HepG2 (cell line): ENCODE measurements at regions not wholly inside any gene's neighbourhood (a gene's known extent, or its start where the extent isn't known, plus 50 kb on each side); places are given as distances from the start of the nearest gene placed in this dataset.

Experiments used
- ATAC-seq: fragments of 200-7000 bp; cut with Tn5 transposase; 3 replicates; pipeline ENCODE4 v1.9.1; 2020; ENCODE audit warnings: mild to moderate bottlenecking, moderate library complexity
- BruUV-seq: library from RNA; stranded (reverse); fragments of 400-500 nt; replicated peaks from 2 replicates; lab custom pipeline; 2021; lab: Mats Ljungman, UMichigan
- CTCF ChIA-PET: fragments of 300-600 bp; formaldehyde crosslinking; extraction: SDS; loops from one replicate; lab custom pipeline; 2021; ENCODE audit warnings: low total read pairs, inconsistent platforms, low intra/inter-chr PET ratio; lab: Yijun Ruan, JAX
- POLR2A ChIA-PET: fragments of 350-600 bp; sonication (Branson Sonifier 250); formaldehyde crosslinking; loops from one replicate; lab custom pipeline; 2020; ENCODE audit warnings: antibody characterized with exemption, inconsistent platforms; lab: Yijun Ruan, JAX
- DNase-seq: peaks from one replicate; pipeline ENCODE4 v3.0.0-alpha.2; 2015; ENCODE audit warnings: low spot score
- FAIRE-seq: peaks from 3 replicates; lab custom pipeline; 2011; peaks lifted over from hg19 to GRCh38; lab: Jason Lieb, UNC
- H2AFZ ChIP-seq: one replicate; pipeline ENCODE4 v1.6.1; 2011; ENCODE audit warnings: low read length, inconsistent platforms
- H3K27ac ChIP-seq: fragments of 300-600 bp; 3 replicates; pipeline ENCODE4 v1.8.0; 2011; ENCODE audit warnings: mixed run types, mild to moderate bottlenecking, mixed read lengths, low read length, inconsistent platforms; ENCODE audit not compliant: insufficient read depth; ENCODE audit errors: extremely low read length
- H3K27me3 ChIP-seq, 2 experiments: fragments of 200-600 bp in 1 of 2; 2 replicates in 1 of 2; 3 replicates in 1 of 2; pipeline versions ENCODE4 v1.6.0 to v1.8.0; 2011; ENCODE audit warnings: low read length in 2 of 2, mild to moderate bottlenecking in 2 of 2, moderate library complexity in 2 of 2, inconsistent platforms in 1 of 2; ENCODE audit not compliant: insufficient read depth in 2 of 2, control insufficient read depth in 1 of 2
- H3K36me3 ChIP-seq, 2 experiments: fragments of 200-600 bp in 1 of 2; replicated peaks in 1 of 2; 2 replicates in 1 of 2; 3 replicates in 1 of 2; pipeline versions ENCODE4 v1.5.1 to v1.8.0; 2011; ENCODE audit warnings: low read length in 2 of 2, inconsistent platforms in 1 of 2; ENCODE audit not compliant: insufficient read depth in 2 of 2, control insufficient read depth in 1 of 2
- H3K4me1 ChIP-seq: 2 replicates; pipeline ENCODE4 v1.5.1; 2012; ENCODE audit warnings: low read length, inconsistent platforms; ENCODE audit not compliant: insufficient read depth
- H3K4me2 ChIP-seq: 2 replicates; pipeline ENCODE4 v1.6.0; 2011; ENCODE audit warnings: low read depth, low read length, inconsistent platforms
- H3K4me3 ChIP-seq, 3 experiments: fragments of 200-600 bp in 1 of 3; sonication (generic), shearing (Covaris generic) in 1 of 3; replicated peaks in 1 of 3; 2 replicates each; pipeline ENCODE4 v1.5.1; 2011 to 2016; ENCODE audit warnings: low read length in 3 of 3, inconsistent platforms in 2 of 3, low read depth in 2 of 3, mild to moderate bottlenecking in 2 of 3, control low read depth in 1 of 3, mixed read lengths in 1 of 3; ENCODE audit not compliant: insufficient read depth in 1 of 3
- H3K79me2 ChIP-seq: one replicate; pipeline ENCODE4 v1.6.1; 2011; ENCODE audit warnings: low read length, inconsistent platforms; ENCODE audit not compliant: insufficient read depth
- H3K9ac ChIP-seq: 2 replicates; pipeline ENCODE4 v1.6.0; 2011; ENCODE audit warnings: mild to moderate bottlenecking, low read depth, low read length, inconsistent platforms; ENCODE audit not compliant: insufficient read depth
- H3K9me3 ChIP-seq: 2 replicates; pipeline ENCODE4 v1.5.1; 2012; ENCODE audit warnings: mild to moderate bottlenecking, low read length
- H4K20me1 ChIP-seq: 2 replicates; pipeline ENCODE4 v1.6.0; 2011; ENCODE audit warnings: inconsistent platforms, mild to moderate bottlenecking, low read length, moderate library complexity; ENCODE audit not compliant: insufficient read depth
- ATRX ChIP-seq: sonication (generic); formaldehyde crosslinking; IDR thresholded peaks from 2 replicates; pipeline ENCODE4 v1.4.0; 2020; ENCODE audit warnings: missing genetic modification reagents, borderline replicate concordance
- ETV5 ChIP-seq: IDR thresholded peaks from 2 replicates; pipeline ENCODE4 v1.6.1; 2018; ENCODE audit warnings: missing biosample characterization, missing genetic modification reagents, inconsistent platforms, borderline replicate concordance
- ONECUT2 ChIP-seq: sonication (generic); formaldehyde crosslinking; IDR thresholded peaks from 2 replicates; pipeline ENCODE4 v1.4.0; 2020; ENCODE audit warnings: missing genetic modification reagents
- ZNF124 ChIP-seq: sonication (generic); formaldehyde crosslinking; IDR thresholded peaks from 2 replicates; pipeline ENCODE4 v1.4.0; 2020; ENCODE audit warnings: missing genetic modification reagents
- ZNF160 ChIP-seq: sonication (generic); formaldehyde crosslinking; IDR thresholded peaks from 2 replicates; pipeline ENCODE4 v1.8.0; 2022; ENCODE audit warnings: mild to moderate bottlenecking, inconsistent platforms, missing genetic modification reagents
- WGBS: methylation state at CpG from one replicate; pipeline ENCODE4 v1.1.6; 2017; ENCODE audit warnings: low lambda C conversion rate; 5-methylcytosine and 5-hydroxymethylcytosine counted together
- in situ Hi-C: cut with HindIII; loops from 2 replicates; pipeline ENCODE4 v1.10.0; 2017; ENCODE audit warnings: low pct_unique_long_range_greater_than_20kb; ENCODE audit not compliant: extremely low pct_ligation_motif_present
- intact Hi-C: fragments of 100-400 bp; cut with micrococcal nuclease; formaldehyde crosslinking; loops from one replicate; pipeline ENCODE4 v1.10.0; 2022; ENCODE audit not compliant: unreplicated experiment
- TF ChIP-seq, protein P1 (sequence below): sonication (generic); formaldehyde crosslinking; IDR thresholded peaks from 2 replicates; pipeline ENCODE4 v1.4.0; 2020; ENCODE audit warnings: missing genetic modification reagents
- TF ChIP-seq, protein P2 (sequence below): sonication (generic); formaldehyde crosslinking; IDR thresholded peaks from 2 replicates; pipeline ENCODE4 v1.5.0; 2020; ENCODE audit warnings: mild to moderate bottlenecking, missing genetic modification reagents, borderline replicate concordance
- TF ChIP-seq, protein P3 (sequence below): fragments of 450-650 bp; IDR thresholded peaks from 2 replicates; pipeline ENCODE4 v1.6.1; 2017
- TF ChIP-seq, protein P4 (sequence below): sonication (generic); formaldehyde crosslinking; conservative IDR thresholded peaks from 2 replicates; pipeline ENCODE4 v1.4.0; 2020; ENCODE audit warnings: mild to moderate bottlenecking, missing genetic modification reagents, moderate library complexity

DNA sequence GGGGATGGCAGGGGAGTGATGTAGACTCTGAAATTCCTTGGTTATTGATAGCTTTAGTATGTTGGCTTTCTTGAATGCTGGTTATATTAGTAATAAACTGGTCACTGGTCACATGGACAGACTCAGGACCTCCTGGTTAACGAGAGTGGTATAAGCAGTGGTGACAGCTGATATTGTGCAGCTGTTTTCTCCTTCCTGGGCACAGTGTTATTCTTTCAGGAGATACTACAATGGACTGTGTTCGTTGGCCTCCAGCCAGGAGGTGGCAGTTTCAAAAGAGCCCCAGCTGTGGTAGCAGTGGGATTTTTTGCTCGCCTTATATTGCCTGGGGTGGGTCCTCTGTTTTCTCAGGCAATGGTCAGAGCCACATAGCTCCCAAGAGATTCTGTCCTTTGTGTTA lies 181.6 kb upstream of the RBMS3 start:
- H2AFZ ChIP-seq: no peak overlapping the region
- ATAC-seq: no peak
- 0% methylated on average over 3 of the region's 3 CpGs for WGBS
- H3K79me2 ChIP-seq: no peaks in the 10 kb centered on the region
- H3K36me3 ChIP-seq: no peaks in the 10 kb centered on the region
- POLR2A ChIA-PET: no interaction called here
- H3K4me2 ChIP-seq: no peak overlapping the region
- H3K27me3 ChIP-seq: no peaks in the 10 kb centered on the region
- no peak for FAIRE-seq
- intact Hi-C loops: no loop called here
- in situ Hi-C loops: no loop called here
- no peak overlapping the region for H3K27ac ChIP-seq
- TF ChIP-seq, protein P1, sequence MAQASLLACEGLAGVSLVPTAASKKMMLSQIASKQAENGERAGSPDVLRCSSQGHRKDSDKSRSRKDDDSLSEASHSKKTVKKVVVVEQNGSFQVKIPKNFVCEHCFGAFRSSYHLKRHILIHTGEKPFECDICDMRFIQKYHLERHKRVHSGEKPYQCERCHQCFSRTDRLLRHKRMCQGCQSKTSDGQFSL: no peak
- TF ChIP-seq, protein P2, sequence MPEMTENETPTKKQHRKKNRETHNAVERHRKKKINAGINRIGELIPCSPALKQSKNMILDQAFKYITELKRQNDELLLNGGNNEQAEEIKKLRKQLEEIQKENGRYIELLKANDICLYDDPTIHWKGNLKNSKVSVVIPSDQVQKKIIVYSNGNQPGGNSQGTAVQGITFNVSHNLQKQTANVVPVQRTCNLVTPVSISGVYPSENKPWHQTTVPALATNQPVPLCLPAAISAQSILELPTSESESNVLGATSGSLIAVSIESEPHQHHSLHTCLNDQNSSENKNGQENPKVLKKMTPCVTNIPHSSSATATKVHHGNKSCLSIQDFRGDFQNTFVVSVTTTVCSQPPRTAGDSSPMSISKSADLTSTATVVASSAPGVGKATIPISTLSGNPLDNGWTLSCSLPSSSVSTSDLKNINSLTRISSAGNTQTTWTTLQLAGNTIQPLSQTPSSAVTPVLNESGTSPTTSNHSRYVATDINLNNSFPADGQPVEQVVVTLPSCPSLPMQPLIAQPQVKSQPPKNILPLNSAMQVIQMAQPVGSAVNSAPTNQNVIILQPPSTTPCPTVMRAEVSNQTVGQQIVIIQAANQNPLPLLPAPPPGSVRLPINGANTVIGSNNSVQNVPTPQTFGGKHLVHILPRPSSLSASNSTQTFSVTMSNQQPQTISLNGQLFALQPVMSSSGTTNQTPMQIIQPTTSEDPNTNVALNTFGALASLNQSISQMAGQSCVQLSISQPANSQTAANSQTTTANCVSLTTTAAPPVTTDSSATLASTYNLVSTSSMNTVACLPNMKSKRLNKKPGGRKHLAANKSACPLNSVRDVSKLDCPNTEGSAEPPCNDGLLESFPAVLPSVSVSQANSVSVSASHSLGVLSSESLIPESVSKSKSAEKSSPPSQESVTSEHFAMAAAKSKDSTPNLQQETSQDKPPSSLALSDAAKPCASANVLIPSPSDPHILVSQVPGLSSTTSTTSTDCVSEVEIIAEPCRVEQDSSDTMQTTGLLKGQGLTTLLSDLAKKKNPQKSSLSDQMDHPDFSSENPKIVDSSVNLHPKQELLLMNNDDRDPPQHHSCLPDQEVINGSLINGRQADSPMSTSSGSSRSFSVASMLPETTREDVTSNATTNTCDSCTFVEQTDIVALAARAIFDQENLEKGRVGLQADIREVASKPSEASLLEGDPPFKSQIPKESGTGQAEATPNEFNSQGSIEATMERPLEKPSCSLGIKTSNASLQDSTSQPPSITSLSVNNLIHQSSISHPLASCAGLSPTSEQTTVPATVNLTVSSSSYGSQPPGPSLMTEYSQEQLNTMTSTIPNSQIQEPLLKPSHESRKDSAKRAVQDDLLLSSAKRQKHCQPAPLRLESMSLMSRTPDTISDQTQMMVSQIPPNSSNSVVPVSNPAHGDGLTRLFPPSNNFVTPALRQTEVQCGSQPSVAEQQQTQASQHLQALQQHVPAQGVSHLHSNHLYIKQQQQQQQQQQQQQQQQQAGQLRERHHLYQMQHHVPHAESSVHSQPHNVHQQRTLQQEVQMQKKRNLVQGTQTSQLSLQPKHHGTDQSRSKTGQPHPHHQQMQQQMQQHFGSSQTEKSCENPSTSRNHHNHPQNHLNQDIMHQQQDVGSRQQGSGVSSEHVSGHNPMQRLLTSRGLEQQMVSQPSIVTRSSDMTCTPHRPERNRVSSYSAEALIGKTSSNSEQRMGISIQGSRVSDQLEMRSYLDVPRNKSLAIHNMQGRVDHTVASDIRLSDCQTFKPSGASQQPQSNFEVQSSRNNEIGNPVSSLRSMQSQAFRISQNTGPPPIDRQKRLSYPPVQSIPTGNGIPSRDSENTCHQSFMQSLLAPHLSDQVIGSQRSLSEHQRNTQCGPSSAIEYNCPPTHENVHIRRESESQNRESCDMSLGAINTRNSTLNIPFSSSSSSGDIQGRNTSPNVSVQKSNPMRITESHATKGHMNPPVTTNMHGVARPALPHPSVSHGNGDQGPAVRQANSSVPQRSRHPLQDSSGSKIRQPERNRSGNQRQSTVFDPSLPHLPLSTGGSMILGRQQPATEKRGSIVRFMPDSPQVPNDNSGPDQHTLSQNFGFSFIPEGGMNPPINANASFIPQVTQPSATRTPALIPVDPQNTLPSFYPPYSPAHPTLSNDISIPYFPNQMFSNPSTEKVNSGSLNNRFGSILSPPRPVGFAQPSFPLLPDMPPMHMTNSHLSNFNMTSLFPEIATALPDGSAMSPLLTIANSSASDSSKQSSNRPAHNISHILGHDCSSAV (CRISPR knock-in tag): no peak
- TF ChIP-seq ETV5 (CRISPR knock-in tag): no peak
- TF ChIP-seq ONECUT2: no peak
- no peak for TF ChIP-seq ZNF124 (CRISPR knock-in tag)
- no peak for TF ChIP-seq ZNF160 (CRISPR knock-in tag)
- TF ChIP-seq, protein P3, sequence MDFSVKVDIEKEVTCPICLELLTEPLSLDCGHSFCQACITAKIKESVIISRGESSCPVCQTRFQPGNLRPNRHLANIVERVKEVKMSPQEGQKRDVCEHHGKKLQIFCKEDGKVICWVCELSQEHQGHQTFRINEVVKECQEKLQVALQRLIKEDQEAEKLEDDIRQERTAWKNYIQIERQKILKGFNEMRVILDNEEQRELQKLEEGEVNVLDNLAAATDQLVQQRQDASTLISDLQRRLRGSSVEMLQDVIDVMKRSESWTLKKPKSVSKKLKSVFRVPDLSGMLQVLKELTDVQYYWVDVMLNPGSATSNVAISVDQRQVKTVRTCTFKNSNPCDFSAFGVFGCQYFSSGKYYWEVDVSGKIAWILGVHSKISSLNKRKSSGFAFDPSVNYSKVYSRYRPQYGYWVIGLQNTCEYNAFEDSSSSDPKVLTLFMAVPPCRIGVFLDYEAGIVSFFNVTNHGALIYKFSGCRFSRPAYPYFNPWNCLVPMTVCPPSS: no peak
- TF ChIP-seq ATRX (CRISPR knock-in tag): no peak
- TF ChIP-seq, protein P4, sequence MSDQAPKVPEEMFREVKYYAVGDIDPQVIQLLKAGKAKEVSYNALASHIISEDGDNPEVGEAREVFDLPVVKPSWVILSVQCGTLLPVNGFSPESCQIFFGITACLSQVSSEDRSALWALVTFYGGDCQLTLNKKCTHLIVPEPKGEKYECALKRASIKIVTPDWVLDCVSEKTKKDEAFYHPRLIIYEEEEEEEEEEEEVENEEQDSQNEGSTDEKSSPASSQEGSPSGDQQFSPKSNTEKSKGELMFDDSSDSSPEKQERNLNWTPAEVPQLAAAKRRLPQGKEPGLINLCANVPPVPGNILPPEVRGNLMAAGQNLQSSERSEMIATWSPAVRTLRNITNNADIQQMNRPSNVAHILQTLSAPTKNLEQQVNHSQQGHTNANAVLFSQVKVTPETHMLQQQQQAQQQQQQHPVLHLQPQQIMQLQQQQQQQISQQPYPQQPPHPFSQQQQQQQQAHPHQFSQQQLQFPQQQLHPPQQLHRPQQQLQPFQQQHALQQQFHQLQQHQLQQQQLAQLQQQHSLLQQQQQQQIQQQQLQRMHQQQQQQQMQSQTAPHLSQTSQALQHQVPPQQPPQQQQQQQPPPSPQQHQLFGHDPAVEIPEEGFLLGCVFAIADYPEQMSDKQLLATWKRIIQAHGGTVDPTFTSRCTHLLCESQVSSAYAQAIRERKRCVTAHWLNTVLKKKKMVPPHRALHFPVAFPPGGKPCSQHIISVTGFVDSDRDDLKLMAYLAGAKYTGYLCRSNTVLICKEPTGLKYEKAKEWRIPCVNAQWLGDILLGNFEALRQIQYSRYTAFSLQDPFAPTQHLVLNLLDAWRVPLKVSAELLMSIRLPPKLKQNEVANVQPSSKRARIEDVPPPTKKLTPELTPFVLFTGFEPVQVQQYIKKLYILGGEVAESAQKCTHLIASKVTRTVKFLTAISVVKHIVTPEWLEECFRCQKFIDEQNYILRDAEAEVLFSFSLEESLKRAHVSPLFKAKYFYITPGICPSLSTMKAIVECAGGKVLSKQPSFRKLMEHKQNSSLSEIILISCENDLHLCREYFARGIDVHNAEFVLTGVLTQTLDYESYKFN (CRISPR knock-in tag): no peak
- H3K4me1 ChIP-seq: no peaks in the 10 kb centered on the region
- no peak overlapping the region for H3K4me3 ChIP-seq
- no TSS peak for BruUV-seq
- H3K9ac ChIP-seq: no peak overlapping the region
- no peak for DNase-seq
- no peaks in the 10 kb centered on the region for H4K20me1 ChIP-seq
- peaks cover 37% of the 10 kb centered on the region for H3K9me3 ChIP-seq
- CTCF ChIA-PET: no interaction called here
